MCF 10A (cell line): ENCODE measurements at regions not wholly inside any gene's neighbourhood (a gene's known extent, or its start where the extent isn't known, plus 50 kb on each side); places are given as distances from the start of the nearest gene placed in this dataset.

Experiments used
- BruUV-seq: library from RNA; stranded (reverse); fragments of 400-500 nt; replicated peaks from 2 replicates; lab custom pipeline; 2021; lab: Mats Ljungman, UMichigan
- CTCF ChIA-PET: fragments of 300-600 bp; sonication (Branson Sonifier 250); formaldehyde crosslinking; extraction: SDS; loops from one replicate; lab custom pipeline; 2021; ENCODE audit warnings: antibody characterized with exemption, inconsistent platforms; lab: Yijun Ruan, JAX
- POLR2A ChIA-PET: fragments of 300-600, 350-650 bp; sonication (Branson Sonifier 250); formaldehyde crosslinking; extraction: SDS; loops from one replicate; lab custom pipeline; 2020; ENCODE audit warnings: antibody characterized with exemption, inconsistent platforms; lab: Yijun Ruan, JAX
- DNase-seq: peaks from one replicate; pipeline ENCODE4 v3.0.0-alpha.2; 2018; ENCODE audit not compliant: unreplicated experiment
- H3K27ac Mint-ChIP-seq: one replicate; pipeline ENCODE4 v1.8.0; 2022; ENCODE audit warnings: mild to moderate bottlenecking, low read depth, mixed read lengths; ENCODE audit not compliant: unreplicated experiment
- H3K27me3 Mint-ChIP-seq: one replicate; pipeline ENCODE4 v1.8.0; 2022; ENCODE audit warnings: mixed read lengths; ENCODE audit not compliant: insufficient read depth, unreplicated experiment
- H3K36me3 Mint-ChIP-seq: one replicate; pipeline ENCODE4 v1.8.0; 2022; ENCODE audit warnings: mild to moderate bottlenecking, moderate library complexity, mixed read lengths; ENCODE audit not compliant: insufficient read depth, unreplicated experiment
- H3K4me1 Mint-ChIP-seq: one replicate; pipeline ENCODE4 v1.8.0; 2022; ENCODE audit warnings: mixed read lengths; ENCODE audit not compliant: insufficient read depth, unreplicated experiment
- H3K4me3 Mint-ChIP-seq: one replicate; pipeline ENCODE4 v1.8.0; 2022; ENCODE audit warnings: mild to moderate bottlenecking, moderate library complexity, mixed read lengths; ENCODE audit not compliant: unreplicated experiment
- H3K9me3 Mint-ChIP-seq: one replicate; pipeline ENCODE4 v1.8.0; 2022; ENCODE audit warnings: mixed read lengths; ENCODE audit not compliant: unreplicated experiment
- CTCF ChIP-seq: fragments of 200-600 bp; IDR thresholded peaks from one replicate; pipeline ENCODE4 v1.8.0; 2022; ENCODE audit warnings: antibody characterized with exemption, mild to moderate bottlenecking; ENCODE audit not compliant: unreplicated experiment
- intact Hi-C: fragments of 100-400 bp; cut with micrococcal nuclease; formaldehyde crosslinking; loops from 2 replicates; pipeline ENCODE4 v1.14.1; 2022

- Mint-ChIP-seq H3K27me3 (no peaks in the 10 kb centered on the region), H3K9me3 (no peaks in the 10 kb centered on the region), H3K4me3 (no peak overlapping the region), H3K27ac (no peak overlapping the region), H3K36me3 (no peaks in the 10 kb centered on the region), H3K4me1 (no peaks in the 10 kb centered on the region)
- BruUV-seq = no TSS peak
- TF ChIP-seq CTCF = no peak
- no peak for DNase-seq
- ChIA-PET POLR2A (no interaction called here), CTCF (interaction anchor here (1.0 kb wide), 1 partner anchor 24 kb away, joined by 3 read pairs; no protein-coding TSS in a partner anchor)
- intact Hi-C loops = no loop called here
Measured at GRCh38 chrX:83077606-83078005, 430.5 kb upstream of the POU3F4 start.

- Mint-ChIP-seq H3K4me3 (no peak overlapping the region), H3K27ac (no peak overlapping the region), H3K36me3 (no peaks in the 10 kb centered on the region), H3K27me3 (no peaks in the 10 kb centered on the region), H3K9me3 (no peaks in the 10 kb centered on the region), H3K4me1 (no peaks in the 10 kb centered on the region)
- intact Hi-C loops = no loop called here
- ChIA-PET CTCF (no interaction called here), POLR2A (no interaction called here)
- no TSS peak for BruUV-seq
- no peak for TF ChIP-seq CTCF
- no peak for DNase-seq
Measured at GRCh38 chrX:83101961-83102360, 406.1 kb upstream of the POU3F4 start.

- BruUV-seq = no TSS peak
- ChIA-PET POLR2A (no interaction called here), CTCF (no interaction called here)
- H3K4me1 Mint-ChIP-seq = peaks cover 5% of the 10 kb centered on the region
- no peak for DNase-seq
- H3K36me3 Mint-ChIP-seq = no peaks in the 10 kb centered on the region
- no peak for TF ChIP-seq CTCF
- H3K9me3 Mint-ChIP-seq = no peaks in the 10 kb centered on the region
- peaks cover 11% of the 10 kb centered on the region for H3K27me3 Mint-ChIP-seq
- H3K27ac Mint-ChIP-seq = no peak overlapping the region
- H3K4me3 Mint-ChIP-seq = no peak overlapping the region
- intact Hi-C loops = no loop called here
Measured at GRCh38 chrX:83108278-83108677, 399.8 kb upstream of the POU3F4 start.

GRCh38 chrX:83145876-83146275 lies 362.2 kb upstream of the POU3F4 start:
- Mint-ChIP-seq H3K27me3 (no peaks in the 10 kb centered on the region), H3K4me3 (no peak overlapping the region), H3K4me1 (no peaks in the 10 kb centered on the region), H3K27ac (no peak overlapping the region), H3K9me3 (no peaks in the 10 kb centered on the region), H3K36me3 (no peaks in the 10 kb centered on the region)
- BruUV-seq = no TSS peak
- no peak for DNase-seq
- ChIA-PET POLR2A (no interaction called here), CTCF (interaction anchor here (0.6 to 0.7 kb wide), 2 partner anchors 9 to 21 kb away, joined by 3 to 4 read pairs; no protein-coding TSS in a partner anchor)
- TF ChIP-seq CTCF = no peak
- intact Hi-C loops = no loop called here
